ENCODE measurements at regions not wholly inside any gene's neighbourhood (a gene's known extent, or its start where the extent isn't known, plus 50 kb on each side); places are given as distances from the start of the nearest gene placed in this dataset.
"Not testable (repeated sequence)": the region's sequence is repeated elsewhere in the genome, so short reads cannot be mapped to it uniquely, and the experiment has no call there.

DNA sequence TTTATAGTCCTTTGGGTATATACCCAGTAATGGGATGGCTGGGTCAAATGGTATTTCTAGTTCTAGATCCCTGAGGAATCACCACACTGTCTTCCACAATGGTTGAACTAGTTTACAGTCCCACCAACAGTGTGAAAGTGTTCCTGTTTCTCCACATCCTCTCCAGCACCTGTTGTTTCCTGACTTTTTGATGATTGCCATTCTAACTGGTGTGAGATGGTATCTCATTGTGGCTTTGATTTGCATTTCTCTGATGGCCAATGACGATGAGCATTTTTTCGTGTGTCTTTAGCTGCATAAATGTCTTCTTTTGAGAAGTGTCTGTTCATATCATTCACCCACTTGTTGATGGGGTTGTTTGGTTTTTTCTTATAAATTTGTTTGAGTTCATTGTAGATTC is 612.5 kb upstream of the SGCD start:
- TF ChIP-seq, protein P1, sequence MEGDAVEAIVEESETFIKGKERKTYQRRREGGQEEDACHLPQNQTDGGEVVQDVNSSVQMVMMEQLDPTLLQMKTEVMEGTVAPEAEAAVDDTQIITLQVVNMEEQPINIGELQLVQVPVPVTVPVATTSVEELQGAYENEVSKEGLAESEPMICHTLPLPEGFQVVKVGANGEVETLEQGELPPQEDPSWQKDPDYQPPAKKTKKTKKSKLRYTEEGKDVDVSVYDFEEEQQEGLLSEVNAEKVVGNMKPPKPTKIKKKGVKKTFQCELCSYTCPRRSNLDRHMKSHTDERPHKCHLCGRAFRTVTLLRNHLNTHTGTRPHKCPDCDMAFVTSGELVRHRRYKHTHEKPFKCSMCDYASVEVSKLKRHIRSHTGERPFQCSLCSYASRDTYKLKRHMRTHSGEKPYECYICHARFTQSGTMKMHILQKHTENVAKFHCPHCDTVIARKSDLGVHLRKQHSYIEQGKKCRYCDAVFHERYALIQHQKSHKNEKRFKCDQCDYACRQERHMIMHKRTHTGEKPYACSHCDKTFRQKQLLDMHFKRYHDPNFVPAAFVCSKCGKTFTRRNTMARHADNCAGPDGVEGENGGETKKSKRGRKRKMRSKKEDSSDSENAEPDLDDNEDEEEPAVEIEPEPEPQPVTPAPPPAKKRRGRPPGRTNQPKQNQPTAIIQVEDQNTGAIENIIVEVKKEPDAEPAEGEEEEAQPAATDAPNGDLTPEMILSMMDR (IDR thresholded peaks at IDR 0.05): not testable (repeated sequence)
- TF ChIP-seq POLR2A (IDR thresholded peaks at IDR 0.05): not testable (repeated sequence)
